HFF-Myc (cell line): ENCODE measurements at regions not wholly inside any gene's neighbourhood (a gene's known extent, or its start where the extent isn't known, plus 50 kb on each side); places are given as distances from the start of the nearest gene placed in this dataset.

Source experiments
- DNase-seq: peaks from one replicate; pipeline ENCODE4 v3.0.0-alpha.2; 2011; ENCODE audit warnings: low read depth; ENCODE audit errors: extremely low read depth
- H3K4me3 ChIP-seq: replicated peaks from 2 replicates; pipeline ENCODE4 v1.5.1; 2011; ENCODE audit warnings: low read depth, mild to moderate bottlenecking, control low read depth, low read length
- TF ChIP-seq, protein P1 (sequence below): IDR thresholded peaks from 2 replicates; pipeline ENCODE4 v1.5.1; 2012; ENCODE audit warnings: mild to moderate bottlenecking, low read depth, low read length, control low read depth; ENCODE audit errors: missing control alignments

DNA sequence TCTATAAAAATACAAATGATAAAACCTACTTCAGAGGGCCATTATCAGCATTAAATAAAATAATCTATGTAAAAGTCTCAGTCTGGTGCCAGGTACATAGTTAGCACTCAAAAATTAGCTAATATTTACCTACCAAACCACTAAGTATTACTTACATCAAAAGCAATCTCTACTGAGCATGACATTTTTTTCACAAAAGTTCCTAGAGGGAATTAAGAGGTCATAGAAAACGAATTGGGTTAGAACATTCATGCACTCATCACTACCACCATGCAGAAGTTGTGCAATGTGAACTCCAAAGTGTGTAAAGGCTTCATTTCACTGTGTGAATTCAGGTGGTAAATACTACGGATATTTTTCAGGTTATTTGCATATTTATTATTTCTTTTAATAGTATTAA is 209.5 kb upstream of the FGF13 start:
- H3K4me3 ChIP-seq: no peak overlapping the region
- no peak for DNase-seq
- TF ChIP-seq, protein P1, sequence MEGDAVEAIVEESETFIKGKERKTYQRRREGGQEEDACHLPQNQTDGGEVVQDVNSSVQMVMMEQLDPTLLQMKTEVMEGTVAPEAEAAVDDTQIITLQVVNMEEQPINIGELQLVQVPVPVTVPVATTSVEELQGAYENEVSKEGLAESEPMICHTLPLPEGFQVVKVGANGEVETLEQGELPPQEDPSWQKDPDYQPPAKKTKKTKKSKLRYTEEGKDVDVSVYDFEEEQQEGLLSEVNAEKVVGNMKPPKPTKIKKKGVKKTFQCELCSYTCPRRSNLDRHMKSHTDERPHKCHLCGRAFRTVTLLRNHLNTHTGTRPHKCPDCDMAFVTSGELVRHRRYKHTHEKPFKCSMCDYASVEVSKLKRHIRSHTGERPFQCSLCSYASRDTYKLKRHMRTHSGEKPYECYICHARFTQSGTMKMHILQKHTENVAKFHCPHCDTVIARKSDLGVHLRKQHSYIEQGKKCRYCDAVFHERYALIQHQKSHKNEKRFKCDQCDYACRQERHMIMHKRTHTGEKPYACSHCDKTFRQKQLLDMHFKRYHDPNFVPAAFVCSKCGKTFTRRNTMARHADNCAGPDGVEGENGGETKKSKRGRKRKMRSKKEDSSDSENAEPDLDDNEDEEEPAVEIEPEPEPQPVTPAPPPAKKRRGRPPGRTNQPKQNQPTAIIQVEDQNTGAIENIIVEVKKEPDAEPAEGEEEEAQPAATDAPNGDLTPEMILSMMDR: no peak

GRCh38 chrX:138917781-138918180 is 206.3 kb upstream of the FGF13 start:
- TF ChIP-seq, protein P1: no peak
- no peak overlapping the region for H3K4me3 ChIP-seq
- no peak for DNase-seq

- TF ChIP-seq, protein P1: no peak
- no peak for DNase-seq
- H3K4me3 ChIP-seq: no peak overlapping the region
Observed at GRCh38 chrX:138914767-138915166, 203.2 kb upstream of the FGF13 start.

- no peak overlapping the region for H3K4me3 ChIP-seq
- TF ChIP-seq, protein P1: no peak
- no peak for DNase-seq
Observed at GRCh38 chrX:138908577-138908976, 197.1 kb upstream of the FGF13 start.

DNA sequence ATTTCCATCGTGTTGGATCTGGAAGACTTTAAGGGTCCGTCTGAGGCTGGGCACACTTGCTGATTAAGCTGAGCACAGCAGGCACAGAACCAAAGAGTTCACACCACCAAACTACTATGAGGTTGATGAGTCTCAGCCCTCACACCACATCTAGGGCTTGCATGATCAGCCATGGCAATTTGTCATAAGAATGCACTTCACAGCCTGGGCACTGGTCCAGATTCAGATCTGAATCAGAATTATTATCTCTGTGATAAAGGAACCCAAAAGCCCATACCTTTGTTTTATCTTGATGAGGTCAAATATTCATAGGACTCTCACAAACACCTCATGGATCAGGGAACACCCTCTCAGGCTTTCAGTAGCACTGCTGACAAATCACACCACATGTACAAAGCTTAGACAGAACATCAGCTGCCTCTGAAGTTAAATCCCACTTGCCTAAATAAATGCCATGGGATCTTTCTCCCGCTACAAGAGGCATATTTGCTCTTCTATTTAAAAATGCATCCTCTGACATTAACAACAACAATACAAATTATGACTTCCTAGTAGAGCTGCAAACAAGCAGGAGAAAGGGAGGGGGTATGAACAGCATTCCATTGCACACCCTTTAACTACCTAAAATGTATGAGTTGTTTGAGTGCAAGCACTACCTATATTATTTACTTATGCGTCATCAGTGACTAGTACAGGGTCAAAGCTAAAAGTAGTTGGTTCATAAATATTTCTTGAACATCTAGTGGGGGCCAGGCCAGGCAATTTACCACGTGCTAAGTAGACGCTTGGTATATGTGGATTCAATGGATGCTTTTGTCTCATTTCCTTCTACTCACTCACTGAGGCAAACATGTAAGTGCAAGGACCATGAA is 186.3 kb upstream of the FGF13 start:
- DNase-seq: no peak
- TF ChIP-seq, protein P1: no peak
- no peak overlapping the region for H3K4me3 ChIP-seq

DNA sequence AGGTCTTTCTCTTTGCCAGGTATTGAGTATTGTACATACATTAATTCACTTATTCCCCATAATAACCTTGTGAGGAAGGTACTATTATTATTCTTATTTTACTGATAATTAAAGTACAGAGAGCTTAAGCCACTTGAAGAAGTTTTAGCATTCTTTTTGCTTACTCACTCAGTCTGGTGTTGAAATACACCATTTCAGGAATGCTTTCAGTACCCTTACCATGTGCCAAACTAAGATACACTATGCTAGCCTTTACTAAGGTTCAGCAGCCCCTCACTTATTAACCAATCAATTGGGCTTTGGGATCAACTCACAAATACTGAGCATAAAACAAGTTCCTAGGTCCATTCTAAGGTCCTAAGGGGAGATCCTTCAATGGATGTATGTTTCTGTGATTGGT is 179.0 kb upstream of the FGF13 start:
- no peak for DNase-seq
- H3K4me3 ChIP-seq: no peak overlapping the region
- TF ChIP-seq, protein P1: no peak
